ENCODE measurements at regions not wholly inside any gene's neighbourhood (a gene's known extent, or its start where the extent isn't known, plus 50 kb on each side); places are given as distances from the start of the nearest gene placed in this dataset.

DNA sequence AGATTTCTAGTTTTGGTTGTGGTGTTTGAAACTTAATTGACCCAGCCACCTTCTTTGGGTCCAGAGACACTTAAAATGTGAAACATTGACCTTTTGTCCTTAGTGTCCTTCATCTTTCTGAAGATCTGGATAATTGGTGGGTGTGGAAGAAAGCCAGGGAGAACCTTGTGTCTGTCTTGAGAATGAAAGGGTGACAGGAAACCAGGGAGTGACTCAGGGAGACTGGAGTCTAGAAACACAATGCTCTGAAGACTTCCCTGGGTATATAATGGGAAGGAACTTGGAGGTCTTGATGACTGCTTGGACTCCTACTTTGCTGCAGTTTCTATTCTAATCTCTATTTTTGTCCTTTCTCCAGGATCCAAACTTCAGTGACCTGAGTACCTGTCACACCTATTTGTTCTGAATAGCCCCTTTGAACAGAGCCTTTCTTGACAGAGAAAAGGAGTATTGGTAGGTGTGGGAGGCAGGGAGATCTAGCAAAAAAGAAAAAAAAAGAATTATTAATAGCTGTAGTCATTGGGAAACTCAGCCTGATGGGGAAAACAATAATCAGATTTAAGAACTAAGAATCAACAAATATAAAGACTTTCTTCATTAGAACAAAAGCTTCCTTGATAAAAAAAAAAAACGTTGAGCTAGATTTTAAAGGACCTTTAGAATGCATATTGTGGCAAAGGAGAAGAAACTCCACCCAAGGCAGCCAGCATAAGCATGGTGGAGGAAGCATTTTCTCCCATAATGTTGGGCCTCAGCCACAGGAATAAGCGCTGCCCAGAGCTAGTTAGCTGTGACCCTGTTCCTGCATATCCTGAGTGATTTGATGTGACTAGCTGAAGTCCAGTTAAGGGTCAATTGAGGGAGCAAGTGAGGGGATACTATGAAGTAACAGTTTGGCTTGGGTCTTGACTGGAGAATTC is 77.9 kb upstream of the HOXC13 start:
- Histone ChIP-seq H3K9me3 (ENCODE audit: low read depth) (no peaks in the 10 kb centered on the region), H3K36me3 (replicated peaks; ENCODE audit: insufficient read depth, low read depth) (no peaks in the 10 kb centered on the region), H3K9me2 (replicated peaks; ENCODE audit: insufficient read depth) (no peaks in the 10 kb centered on the region), H3K4me3 (no peak overlapping the region), H3K79me2 (no peaks in the 10 kb centered on the region), H3K4me1 (ENCODE audit: insufficient read depth) (no peaks in the 10 kb centered on the region), H3K27me3 (peaks cover 12% of the 10 kb centered on the region), H3K27ac (no peak overlapping the region), H2AFZ (no peak overlapping the region), H3K4me2 (no peak overlapping the region), H4K20me1 (ENCODE audit: insufficient read depth, poor library complexity, severe bottlenecking) (no peaks in the 10 kb centered on the region)
- 76% methylated on average over 2 of the region's 2 CpGs for WGBS (ENCODE audit: low lambda C conversion rate, missing lambda C conversion rate)
- no peak for DNase-seq (ENCODE audit: low spot score)
- TF ChIP-seq EZH2 (IDR thresholded peaks at IDR 0.05; ENCODE audit: borderline replicate concordance) = no peak
- no peak for TF ChIP-seq EZH2phosphoT487 (IDR thresholded peaks at IDR 0.05; ENCODE audit: low read depth, severe bottlenecking, unreplicated experiment)
- TF ChIP-seq, protein P1, sequence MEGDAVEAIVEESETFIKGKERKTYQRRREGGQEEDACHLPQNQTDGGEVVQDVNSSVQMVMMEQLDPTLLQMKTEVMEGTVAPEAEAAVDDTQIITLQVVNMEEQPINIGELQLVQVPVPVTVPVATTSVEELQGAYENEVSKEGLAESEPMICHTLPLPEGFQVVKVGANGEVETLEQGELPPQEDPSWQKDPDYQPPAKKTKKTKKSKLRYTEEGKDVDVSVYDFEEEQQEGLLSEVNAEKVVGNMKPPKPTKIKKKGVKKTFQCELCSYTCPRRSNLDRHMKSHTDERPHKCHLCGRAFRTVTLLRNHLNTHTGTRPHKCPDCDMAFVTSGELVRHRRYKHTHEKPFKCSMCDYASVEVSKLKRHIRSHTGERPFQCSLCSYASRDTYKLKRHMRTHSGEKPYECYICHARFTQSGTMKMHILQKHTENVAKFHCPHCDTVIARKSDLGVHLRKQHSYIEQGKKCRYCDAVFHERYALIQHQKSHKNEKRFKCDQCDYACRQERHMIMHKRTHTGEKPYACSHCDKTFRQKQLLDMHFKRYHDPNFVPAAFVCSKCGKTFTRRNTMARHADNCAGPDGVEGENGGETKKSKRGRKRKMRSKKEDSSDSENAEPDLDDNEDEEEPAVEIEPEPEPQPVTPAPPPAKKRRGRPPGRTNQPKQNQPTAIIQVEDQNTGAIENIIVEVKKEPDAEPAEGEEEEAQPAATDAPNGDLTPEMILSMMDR (IDR thresholded peaks at IDR 0.05; ENCODE audit: poor library complexity) = no peak

DNA sequence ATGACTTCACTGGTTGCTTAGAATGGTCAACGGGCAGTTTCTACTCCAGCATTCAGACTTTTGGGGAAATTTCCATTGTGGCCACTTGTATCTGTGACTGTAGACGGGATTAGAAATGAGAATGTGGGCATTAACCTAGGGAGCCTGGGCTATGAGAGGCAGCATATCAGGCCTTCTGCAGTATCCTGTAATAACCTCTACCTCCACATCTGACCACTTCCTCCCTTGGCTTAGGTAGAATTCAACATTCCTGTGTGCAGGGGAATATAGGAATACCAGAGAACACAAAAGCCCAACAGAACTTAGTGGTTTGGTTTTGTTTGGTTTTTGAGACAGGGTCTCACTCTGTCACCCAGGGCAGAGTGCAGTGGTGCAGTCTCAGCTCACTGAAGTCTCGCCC is 76.4 kb upstream of the HOXC13 start:
- Histone ChIP-seq H4K20me1 (ENCODE audit: insufficient read depth, poor library complexity, severe bottlenecking) (no peaks in the 10 kb centered on the region), H2AFZ (no peak overlapping the region), H3K36me3 (replicated peaks; ENCODE audit: insufficient read depth, low read depth) (no peaks in the 10 kb centered on the region), H3K27me3 (peaks cover 18% of the 10 kb centered on the region), H3K9me3 (ENCODE audit: low read depth) (no peaks in the 10 kb centered on the region), H3K9me2 (replicated peaks; ENCODE audit: insufficient read depth) (no peaks in the 10 kb centered on the region), H3K79me2 (no peaks in the 10 kb centered on the region), H3K4me2 (no peak overlapping the region), H3K4me1 (ENCODE audit: insufficient read depth) (no peaks in the 10 kb centered on the region), H3K27ac (no peak overlapping the region), H3K4me3 (no peak overlapping the region)
- DNase-seq (ENCODE audit: low spot score) = no peak
- TF ChIP-seq EZH2 (IDR thresholded peaks at IDR 0.05; ENCODE audit: borderline replicate concordance) (no peak), EZH2phosphoT487 (IDR thresholded peaks at IDR 0.05; ENCODE audit: low read depth, severe bottlenecking, unreplicated experiment) (no peak)
- TF ChIP-seq, protein P1 (IDR thresholded peaks at IDR 0.05; ENCODE audit: poor library complexity) = no peak
- 67% methylated on average over 3 of the region's 3 CpGs for WGBS (ENCODE audit: low lambda C conversion rate, missing lambda C conversion rate)

DNA sequence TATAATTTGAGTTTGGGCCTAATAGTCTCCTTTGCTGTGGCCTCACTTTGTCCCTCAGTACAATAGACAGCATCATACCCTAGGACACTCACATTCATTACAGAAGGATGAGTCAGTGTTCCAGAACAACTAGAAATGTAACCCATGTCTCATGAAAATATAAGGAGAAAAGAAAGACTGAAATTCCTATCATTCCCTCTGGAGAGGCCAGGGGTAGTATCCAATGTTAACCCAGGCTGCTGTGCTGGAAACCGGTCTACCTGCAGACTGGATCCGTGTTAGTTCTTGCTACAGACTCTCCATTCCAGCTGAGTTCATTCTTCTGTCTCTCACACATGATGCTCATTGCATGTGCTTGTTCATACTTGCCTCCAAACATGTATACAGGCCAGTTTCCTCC is 75.8 kb upstream of the HOXC13 start:
- Histone ChIP-seq H3K79me2 (no peaks in the 10 kb centered on the region), H3K9me3 (ENCODE audit: low read depth) (no peaks in the 10 kb centered on the region), H4K20me1 (ENCODE audit: insufficient read depth, poor library complexity, severe bottlenecking) (no peaks in the 10 kb centered on the region), H3K4me1 (ENCODE audit: insufficient read depth) (no peaks in the 10 kb centered on the region), H2AFZ (no peak overlapping the region), H3K27ac (no peak overlapping the region), H3K36me3 (replicated peaks; ENCODE audit: insufficient read depth, low read depth) (no peaks in the 10 kb centered on the region), H3K9me2 (replicated peaks; ENCODE audit: insufficient read depth) (no peaks in the 10 kb centered on the region), H3K4me3 (no peak overlapping the region), H3K27me3 (peaks cover 19% of the 10 kb centered on the region), H3K4me2 (no peak overlapping the region)
- no peak for TF ChIP-seq EZH2 (IDR thresholded peaks at IDR 0.05; ENCODE audit: borderline replicate concordance)
- TF ChIP-seq EZH2phosphoT487 (IDR thresholded peaks at IDR 0.05; ENCODE audit: low read depth, severe bottlenecking, unreplicated experiment) = no peak
- TF ChIP-seq, protein P1 (IDR thresholded peaks at IDR 0.05; ENCODE audit: poor library complexity) = no peak
- 83% methylated on average over 2 of the region's 2 CpGs for WGBS (ENCODE audit: low lambda C conversion rate, missing lambda C conversion rate)
- DNase-seq (ENCODE audit: low spot score) = no peak
